Activated CD4-positive, alpha-beta memory T cell treated with anti-CD3 and anti-CD28 coated beads for 36 hours (primary cell): ENCODE measurements at regions not wholly inside any gene's neighbourhood (a gene's known extent, or its start where the extent isn't known, plus 50 kb on each side); places are given as distances from the start of the nearest gene placed in this dataset.

ENCODE experiments used
- CTCF ChIA-PET: fragments of 350-600 bp; sonication (Branson Sonifier 250); formaldehyde crosslinking; loops from one replicate; lab custom pipeline; 2021; ENCODE audit warnings: antibody characterized with exemption, inconsistent platforms; lab: Charles Lee
- POLR2A ChIA-PET: fragments of 350-600 bp; sonication (Branson Sonifier 250); formaldehyde crosslinking; loops from one replicate; lab custom pipeline; 2021; ENCODE audit warnings: antibody characterized with exemption; lab: Charles Lee
- DNase-seq: peaks from one replicate; pipeline ENCODE4 v3.0.0-alpha.2; 2020
- H3K27ac Mint-ChIP-seq: one replicate; pipeline ENCODE4 v1.8.0; 2021; ENCODE audit warnings: mixed read lengths
- H3K27me3 Mint-ChIP-seq: one replicate; pipeline ENCODE4 v1.8.0; 2021; ENCODE audit warnings: mixed read lengths
- H3K36me3 Mint-ChIP-seq: one replicate; pipeline ENCODE4 v1.8.0; 2021; ENCODE audit warnings: mixed read lengths
- H3K4me1 Mint-ChIP-seq: one replicate; pipeline ENCODE4 v1.8.0; 2021; ENCODE audit warnings: low read depth, mixed read lengths
- H3K4me3 Mint-ChIP-seq: one replicate; pipeline ENCODE4 v1.8.0; 2021; ENCODE audit warnings: mild to moderate bottlenecking, mixed read lengths
- H3K9me3 Mint-ChIP-seq: one replicate; pipeline ENCODE4 v1.8.0; 2021; ENCODE audit warnings: mixed read lengths
- intact Hi-C: fragments of 100-400 bp; cut with micrococcal nuclease; formaldehyde crosslinking; loops from one replicate; pipeline ENCODE4 v1.15.1; 2023

GRCh38 chr2:834233-834632 is 116.4 kb upstream of the SNTG2 start:
- H3K4me1 Mint-ChIP-seq, result no peaks in the 10 kb centered on the region
- POLR2A ChIA-PET, result no interaction called here
- CTCF ChIA-PET, result no interaction called here

DNA sequence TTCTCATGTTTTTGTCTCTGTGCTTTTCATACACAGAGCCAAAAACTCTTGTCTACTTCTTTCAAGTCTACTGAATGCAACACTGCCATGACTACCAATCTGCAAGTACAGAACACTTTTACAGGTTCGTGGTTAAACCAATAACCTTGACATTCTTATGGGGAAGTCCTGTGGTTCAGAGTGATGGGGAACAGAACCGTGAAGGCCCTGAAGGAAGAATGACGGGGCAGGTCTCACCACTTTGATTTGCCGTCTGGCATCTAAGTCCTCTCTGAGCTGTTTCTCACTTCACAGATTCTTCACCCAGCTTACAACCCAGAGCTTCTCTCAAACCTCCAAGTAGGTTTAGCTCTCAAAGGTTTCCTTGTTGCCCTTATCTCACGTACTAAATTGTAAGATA is 117.5 kb upstream of the SNTG2 start:
- ChIA-PET CTCF (no interaction called here), POLR2A (no interaction called here)
- H3K9me3 Mint-ChIP-seq, result no peaks in the 10 kb centered on the region
- intact Hi-C loops, result no loop called here
- H3K36me3 Mint-ChIP-seq, result no peaks in the 10 kb centered on the region
- H3K4me3 Mint-ChIP-seq, result no peak overlapping the region
- no peak for DNase-seq
- H3K27me3 Mint-ChIP-seq, result peaks cover 17% of the 10 kb centered on the region
- H3K27ac Mint-ChIP-seq, result no peak overlapping the region
- no peaks in the 10 kb centered on the region for H3K4me1 Mint-ChIP-seq

More at GRCh38 chr2:834233-834632, 116.4 kb upstream of the SNTG2 start:
- intact Hi-C loops, result no loop called here
- Mint-ChIP-seq H3K4me3 (no peak overlapping the region), H3K9me3 (no peaks in the 10 kb centered on the region), H3K36me3 (no peaks in the 10 kb centered on the region), H3K27me3 (peaks cover 25% of the 10 kb centered on the region), H3K27ac (no peak overlapping the region)
- DNase-seq, result no peak

GRCh38 chr2:832635-833034 is 118.0 kb upstream of the SNTG2 start:
- CTCF ChIA-PET, result no interaction called here
- no peak overlapping the region for H3K4me3 Mint-ChIP-seq
- H3K4me1 Mint-ChIP-seq, result no peaks in the 10 kb centered on the region
- no peak for DNase-seq
- H3K36me3 Mint-ChIP-seq, result no peaks in the 10 kb centered on the region
- intact Hi-C loops, result no loop called here
- H3K27ac Mint-ChIP-seq, result no peak overlapping the region
- POLR2A ChIA-PET, result no interaction called here
- no peaks in the 10 kb centered on the region for H3K9me3 Mint-ChIP-seq
- H3K27me3 Mint-ChIP-seq, result peaks cover 13% of the 10 kb centered on the region

DNA sequence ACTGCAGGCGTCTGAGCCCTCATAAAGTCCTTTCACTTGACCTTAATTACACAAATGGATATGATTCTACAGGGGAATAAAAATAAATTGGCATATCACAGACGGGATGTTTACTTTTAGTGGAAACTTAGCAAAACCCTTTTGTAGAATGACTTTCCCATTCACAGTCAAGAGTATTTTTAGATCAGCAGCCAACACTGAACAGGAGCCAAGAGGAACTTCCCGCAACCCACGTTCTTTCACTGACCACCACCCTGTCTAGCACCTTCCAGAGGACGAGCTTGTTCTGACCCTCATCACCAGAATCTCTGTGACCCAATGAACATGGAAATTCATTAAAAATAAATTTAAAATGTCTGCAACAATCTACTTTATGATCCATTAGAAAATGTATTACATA is 119.0 kb upstream of the SNTG2 start:
- H3K27ac Mint-ChIP-seq, result no peak overlapping the region
- H3K36me3 Mint-ChIP-seq, result no peaks in the 10 kb centered on the region
- peaks cover 12% of the 10 kb centered on the region for H3K27me3 Mint-ChIP-seq
- no peaks in the 10 kb centered on the region for H3K9me3 Mint-ChIP-seq
- POLR2A ChIA-PET, result no interaction called here
- H3K4me3 Mint-ChIP-seq, result no peak overlapping the region
- no peak for DNase-seq
- CTCF ChIA-PET, result no interaction called here
- H3K4me1 Mint-ChIP-seq, result no peaks in the 10 kb centered on the region
- intact Hi-C loops, result no loop called here

DNA sequence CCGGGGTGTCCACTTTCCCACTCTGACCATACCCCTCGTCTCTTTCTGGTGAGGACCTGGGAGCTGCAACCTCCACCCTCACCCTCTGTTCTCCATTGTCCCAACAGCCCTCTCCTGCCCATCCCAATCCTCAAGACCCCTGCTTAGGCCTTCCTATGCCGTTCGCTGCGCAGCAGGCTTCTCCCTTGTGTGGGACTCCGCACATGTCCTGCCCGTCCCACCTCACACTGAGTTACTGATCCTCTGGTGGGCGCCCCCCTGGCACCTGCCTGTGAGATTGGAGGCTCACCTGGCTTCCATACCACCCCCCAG is 119.5 kb upstream of the SNTG2 start:
- H3K27ac Mint-ChIP-seq, result no peak overlapping the region
- no peaks in the 10 kb centered on the region for H3K36me3 Mint-ChIP-seq
- intact Hi-C loops, result no loop called here
- H3K9me3 Mint-ChIP-seq, result no peaks in the 10 kb centered on the region
- ChIA-PET CTCF (no interaction called here), POLR2A (no interaction called here)
- H3K4me3 Mint-ChIP-seq, result no peak overlapping the region
- no peak for DNase-seq
- no peaks in the 10 kb centered on the region for H3K4me1 Mint-ChIP-seq
- peaks cover 12% of the 10 kb centered on the region for H3K27me3 Mint-ChIP-seq

DNA sequence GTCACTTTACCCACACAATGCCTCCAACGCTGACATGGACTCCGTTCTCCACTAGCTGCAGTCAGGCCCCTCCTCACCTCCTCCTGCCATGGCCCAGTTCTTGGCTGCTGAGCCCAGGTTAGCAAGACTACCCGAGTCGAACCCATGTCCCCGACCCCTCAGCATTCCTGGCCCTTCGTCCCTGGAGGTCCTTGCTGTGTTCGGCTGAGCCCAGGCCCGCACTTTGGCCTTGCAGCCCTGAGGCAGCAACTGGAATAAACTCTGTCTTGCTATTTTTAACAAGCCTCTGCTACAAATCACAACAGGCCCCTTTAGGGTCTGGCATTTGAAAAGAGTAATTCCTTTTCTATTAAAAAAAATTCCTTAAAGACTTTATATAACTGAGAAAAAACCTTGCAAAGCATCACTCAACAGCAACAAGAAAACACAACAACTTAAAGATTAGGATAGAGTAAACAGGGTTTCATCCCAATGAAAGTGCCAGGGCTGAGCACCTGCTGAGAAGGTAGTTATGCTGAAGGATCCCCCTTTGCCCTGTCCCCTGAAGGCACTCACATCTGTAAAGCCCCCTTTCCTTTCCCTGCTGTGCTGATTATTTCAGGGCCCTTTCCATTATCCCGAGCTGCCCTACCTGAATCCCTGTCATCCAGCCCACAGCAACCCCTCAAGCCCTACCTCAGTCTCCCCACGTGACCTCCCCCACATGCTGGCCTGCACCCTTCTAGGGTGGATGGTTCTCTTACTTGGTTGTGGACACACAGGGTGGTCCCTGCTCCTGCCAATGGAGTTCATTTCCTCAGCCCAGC is 120.0 kb upstream of the SNTG2 start:
- ChIA-PET POLR2A (no interaction called here), CTCF (no interaction called here)
- Mint-ChIP-seq H3K9me3 (no peaks in the 10 kb centered on the region), H3K27ac (no peak overlapping the region), H3K27me3 (peaks cover 12% of the 10 kb centered on the region), H3K36me3 (no peaks in the 10 kb centered on the region), H3K4me1 (no peaks in the 10 kb centered on the region), H3K4me3 (no peak overlapping the region)
- intact Hi-C loops, result no loop called here
- no peak for DNase-seq

DNA sequence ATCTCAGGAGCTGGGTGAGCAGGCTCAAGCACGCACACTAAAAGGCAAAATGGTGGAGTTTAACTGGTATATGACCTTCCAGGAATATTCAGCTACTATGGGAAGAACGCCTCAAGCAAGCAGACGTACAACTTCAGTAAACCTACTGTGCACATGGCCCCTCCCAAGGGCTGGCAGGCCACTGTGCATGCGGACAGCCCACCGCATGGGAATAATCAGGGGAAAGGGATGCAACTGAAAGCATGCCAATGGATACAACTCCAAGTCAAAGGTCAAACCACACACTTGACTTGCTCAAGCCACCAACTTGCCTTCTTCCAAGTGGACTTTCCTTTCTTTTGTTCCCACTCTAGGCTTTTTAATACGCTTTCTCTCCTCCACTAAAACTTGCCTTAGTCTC is 121.6 kb upstream of the SNTG2 start:
- H3K27ac Mint-ChIP-seq, result no peak overlapping the region
- H3K4me3 Mint-ChIP-seq, result no peak overlapping the region
- no peaks in the 10 kb centered on the region for H3K9me3 Mint-ChIP-seq
- no peaks in the 10 kb centered on the region for H3K4me1 Mint-ChIP-seq
- ChIA-PET POLR2A (no interaction called here), CTCF (interaction anchor here (0.7 kb wide), 1 partner anchor 99 kb away, joined by 4 read pairs; no protein-coding TSS in a partner anchor)
- H3K27me3 Mint-ChIP-seq, result peaks cover 5% of the 10 kb centered on the region
- intact Hi-C loops, result no loop called here
- H3K36me3 Mint-ChIP-seq, result no peaks in the 10 kb centered on the region
- no peak for DNase-seq

GRCh38 chr2:824954-825353 is 125.7 kb upstream of the SNTG2 start:
- ChIA-PET CTCF (no interaction called here), POLR2A (no interaction called here)
- Mint-ChIP-seq H3K4me3 (no peak overlapping the region), H3K27ac (no peak overlapping the region), H3K4me1 (no peaks in the 10 kb centered on the region), H3K27me3 (peaks cover 4% of the 10 kb centered on the region), H3K9me3 (peaks cover 3% of the 10 kb centered on the region), H3K36me3 (no peaks in the 10 kb centered on the region)
- intact Hi-C loops, result no loop called here
- no peak for DNase-seq

DNA sequence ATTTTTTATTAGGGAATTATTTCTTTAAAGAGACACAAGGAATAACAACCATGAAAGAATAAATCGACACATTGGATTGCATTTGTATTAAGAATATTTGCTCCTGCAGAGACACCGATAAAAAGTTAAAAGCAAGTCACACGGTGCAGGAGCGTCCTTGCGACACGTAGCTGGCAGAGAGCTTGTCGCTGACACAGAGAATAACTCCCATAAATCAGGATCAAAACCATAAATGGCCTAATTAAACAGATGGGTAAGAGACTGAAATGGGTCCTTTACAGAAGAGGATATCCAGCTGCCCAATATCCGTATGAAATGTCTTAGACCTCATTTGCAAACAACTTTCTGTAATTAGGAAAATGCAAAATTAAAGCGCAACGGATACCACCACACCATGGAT is 126.1 kb upstream of the SNTG2 start:
- no peaks in the 10 kb centered on the region for H3K36me3 Mint-ChIP-seq
- H3K27ac Mint-ChIP-seq, result no peak overlapping the region
- intact Hi-C loops, result no loop called here
- peaks cover 3% of the 10 kb centered on the region for H3K9me3 Mint-ChIP-seq
- H3K27me3 Mint-ChIP-seq, result peaks cover 4% of the 10 kb centered on the region
- CTCF ChIA-PET, result no interaction called here
- POLR2A ChIA-PET, result no interaction called here
- DNase-seq, result no peak
- H3K4me1 Mint-ChIP-seq, result no peaks in the 10 kb centered on the region
- H3K4me3 Mint-ChIP-seq, result no peak overlapping the region

- POLR2A ChIA-PET, result no interaction called here
- CTCF ChIA-PET, result no interaction called here
- H3K4me3 Mint-ChIP-seq, result no peak overlapping the region
- DNase-seq, result no peak
- H3K9me3 Mint-ChIP-seq, result peaks cover 3% of the 10 kb centered on the region
- H3K36me3 Mint-ChIP-seq, result no peaks in the 10 kb centered on the region
- H3K27ac Mint-ChIP-seq, result no peak overlapping the region
- intact Hi-C loops, result no loop called here
- H3K27me3 Mint-ChIP-seq, result peaks cover 4% of the 10 kb centered on the region
- no peaks in the 10 kb centered on the region for H3K4me1 Mint-ChIP-seq
Observed at GRCh38 chr2:821546-821945, 129.1 kb upstream of the SNTG2 start.

- CTCF ChIA-PET, result no interaction called here
- POLR2A ChIA-PET, result no interaction called here
- H3K27me3 Mint-ChIP-seq, result peaks cover 4% of the 10 kb centered on the region
Observed at GRCh38 chr2:819601-820000, 131.0 kb upstream of the SNTG2 start.

DNA sequence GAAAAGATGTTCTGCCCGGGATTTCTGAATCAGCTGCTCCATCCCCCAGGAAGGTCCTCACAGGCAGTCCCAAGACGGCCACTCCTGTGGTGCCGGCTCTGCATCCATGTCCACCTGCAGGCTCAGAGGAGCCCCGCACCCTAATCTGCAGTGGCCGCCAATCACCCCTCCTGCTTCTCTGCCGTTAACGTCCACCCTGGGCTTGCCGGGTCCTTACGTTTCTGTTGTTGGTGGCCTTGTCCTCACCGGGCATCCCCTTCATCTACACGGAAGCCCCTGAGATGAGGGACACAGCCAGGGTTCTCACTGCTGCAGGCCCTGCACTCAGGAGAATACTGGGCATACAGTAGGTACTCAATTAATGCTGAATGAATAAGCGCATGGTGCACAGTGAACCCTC is 131.5 kb upstream of the SNTG2 start:
- intact Hi-C loops, result no loop called here
- Mint-ChIP-seq H3K27ac (no peak overlapping the region), H3K9me3 (peaks cover 3% of the 10 kb centered on the region), H3K4me3 (no peak overlapping the region), H3K4me1 (no peaks in the 10 kb centered on the region), H3K27me3 (peaks cover 4% of the 10 kb centered on the region), H3K36me3 (no peaks in the 10 kb centered on the region)
- ChIA-PET CTCF (no interaction called here), POLR2A (no interaction called here)
- no peak for DNase-seq

More at GRCh38 chr2:819601-820000, 131.0 kb upstream of the SNTG2 start:
- Mint-ChIP-seq H3K9me3 (peaks cover 3% of the 10 kb centered on the region), H3K4me1 (no peaks in the 10 kb centered on the region), H3K36me3 (no peaks in the 10 kb centered on the region), H3K27ac (no peak overlapping the region), H3K4me3 (no peak overlapping the region)
- DNase-seq, result no peak
- intact Hi-C loops, result no loop called here

DNA sequence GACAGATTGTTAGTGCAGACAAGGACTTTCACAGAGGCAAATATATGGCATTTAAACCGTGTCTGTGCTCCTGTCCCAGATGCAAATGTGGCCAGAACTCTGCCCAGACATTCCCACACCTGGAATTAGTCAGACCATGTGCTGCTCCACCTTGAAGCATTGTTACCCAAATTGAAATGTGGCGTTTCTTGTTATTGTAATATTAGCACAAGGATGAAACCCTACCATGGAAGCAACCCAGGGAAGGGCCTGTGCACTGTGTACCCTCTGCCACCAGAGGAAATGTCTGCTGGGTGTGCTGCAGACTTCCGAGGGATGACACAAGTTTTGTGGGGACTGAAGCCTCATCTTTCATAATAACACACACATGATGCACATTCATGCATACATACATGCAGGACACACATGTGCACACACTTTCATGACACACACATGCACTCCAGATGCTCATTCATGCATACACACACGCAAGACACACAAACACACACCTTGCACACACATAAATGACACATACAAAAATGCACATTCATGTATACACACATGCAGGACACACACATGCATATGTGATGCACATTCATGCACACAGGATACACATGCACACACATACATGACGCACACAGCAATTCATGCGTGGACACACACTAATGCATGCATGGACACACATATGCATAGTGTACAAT is 133.2 kb upstream of the SNTG2 start:
- H3K27ac Mint-ChIP-seq, result no peak overlapping the region
- peaks cover 3% of the 10 kb centered on the region for H3K27me3 Mint-ChIP-seq
- ChIA-PET CTCF (no interaction called here), POLR2A (no interaction called here)
- DNase-seq, result no peak
- intact Hi-C loops, result no loop called here
- peaks cover 3% of the 10 kb centered on the region for H3K9me3 Mint-ChIP-seq
- H3K4me3 Mint-ChIP-seq, result no peak overlapping the region
- no peaks in the 10 kb centered on the region for H3K4me1 Mint-ChIP-seq
- H3K36me3 Mint-ChIP-seq, result no peaks in the 10 kb centered on the region
